Fibroblast of villous mesenchyme (primary cell): ENCODE measurements at regions not wholly inside any gene's neighbourhood (a gene's known extent, or its start where the extent isn't known, plus 50 kb on each side); places are given as distances from the start of the nearest gene placed in this dataset.

Source experiments
- DNase-seq: peaks from one replicate; pipeline ENCODE4 v3.0.0-alpha.2; 2010; ENCODE audit warnings: low read depth
- H3K4me3 ChIP-seq: 2 replicates; pipeline ENCODE4 v1.5.1; 2011; ENCODE audit warnings: low read depth, mild to moderate bottlenecking, low read length
- TF ChIP-seq, protein P1 (sequence below): IDR thresholded peaks from 2 replicates; pipeline ENCODE4 v1.5.1; 2012; ENCODE audit warnings: low read depth, mild to moderate bottlenecking, low read length; ENCODE audit not compliant: insufficient read depth

- no peak for DNase-seq
- TF ChIP-seq, protein P1, sequence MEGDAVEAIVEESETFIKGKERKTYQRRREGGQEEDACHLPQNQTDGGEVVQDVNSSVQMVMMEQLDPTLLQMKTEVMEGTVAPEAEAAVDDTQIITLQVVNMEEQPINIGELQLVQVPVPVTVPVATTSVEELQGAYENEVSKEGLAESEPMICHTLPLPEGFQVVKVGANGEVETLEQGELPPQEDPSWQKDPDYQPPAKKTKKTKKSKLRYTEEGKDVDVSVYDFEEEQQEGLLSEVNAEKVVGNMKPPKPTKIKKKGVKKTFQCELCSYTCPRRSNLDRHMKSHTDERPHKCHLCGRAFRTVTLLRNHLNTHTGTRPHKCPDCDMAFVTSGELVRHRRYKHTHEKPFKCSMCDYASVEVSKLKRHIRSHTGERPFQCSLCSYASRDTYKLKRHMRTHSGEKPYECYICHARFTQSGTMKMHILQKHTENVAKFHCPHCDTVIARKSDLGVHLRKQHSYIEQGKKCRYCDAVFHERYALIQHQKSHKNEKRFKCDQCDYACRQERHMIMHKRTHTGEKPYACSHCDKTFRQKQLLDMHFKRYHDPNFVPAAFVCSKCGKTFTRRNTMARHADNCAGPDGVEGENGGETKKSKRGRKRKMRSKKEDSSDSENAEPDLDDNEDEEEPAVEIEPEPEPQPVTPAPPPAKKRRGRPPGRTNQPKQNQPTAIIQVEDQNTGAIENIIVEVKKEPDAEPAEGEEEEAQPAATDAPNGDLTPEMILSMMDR, result no peak
- no peak overlapping the region for H3K4me3 ChIP-seq
Observed at GRCh38 chr3:22523925-22524324, 679.2 kb upstream of the UBE2E2 start.

GRCh38 chr3:22526266-22526837 lies 676.8 kb upstream of the UBE2E2 start:
- H3K4me3 ChIP-seq, result no peak overlapping the region
- TF ChIP-seq, protein P1, result no peak
- no peak for DNase-seq

DNA sequence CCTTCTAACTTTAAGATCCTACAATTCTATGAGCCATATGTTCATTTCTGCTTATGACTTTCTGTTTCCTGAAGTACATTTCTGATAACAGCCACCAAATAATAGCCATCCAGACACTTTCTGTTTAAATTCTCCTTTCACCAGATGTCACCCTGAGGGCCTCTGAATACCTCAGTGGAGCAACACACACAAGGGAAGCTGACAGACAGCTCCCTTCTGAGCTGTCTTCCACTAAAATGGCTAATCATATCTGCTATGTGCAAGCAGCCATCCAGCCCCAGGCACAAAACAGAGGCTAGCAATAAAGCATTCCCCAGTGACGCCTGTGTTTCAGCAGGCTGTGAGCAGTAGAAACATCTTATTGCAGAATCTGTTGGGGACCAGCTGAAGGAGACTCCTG lies 666.6 kb upstream of the UBE2E2 start:
- TF ChIP-seq, protein P1, result no peak
- DNase-seq, result no peak
- no peak overlapping the region for H3K4me3 ChIP-seq

GRCh38 chr3:22537560-22537959 lies 665.6 kb upstream of the UBE2E2 start:
- TF ChIP-seq, protein P1, result no peak
- no peak overlapping the region for H3K4me3 ChIP-seq
- DNase-seq, result no peak

DNA sequence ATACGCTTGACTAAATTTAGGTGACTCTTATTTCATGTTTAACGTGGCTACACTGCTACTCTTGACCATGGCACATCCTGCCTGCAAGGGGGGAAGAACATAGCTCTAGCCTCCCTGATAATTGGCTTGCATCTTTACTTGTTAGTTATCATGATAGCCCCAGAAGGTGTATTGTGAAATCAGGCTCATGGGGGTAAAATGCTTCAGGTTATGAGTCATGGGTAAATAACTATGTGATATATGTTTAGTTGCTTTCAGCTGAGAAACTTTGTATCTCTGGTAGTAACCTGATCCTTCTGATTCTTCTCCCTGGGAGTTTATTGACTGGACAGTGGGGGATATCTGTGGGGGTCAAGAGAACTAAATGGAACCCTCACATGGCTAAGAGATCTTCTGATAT lies 660.8 kb upstream of the UBE2E2 start:
- TF ChIP-seq, protein P1, result no peak
- no peak overlapping the region for H3K4me3 ChIP-seq
- DNase-seq, result no peak

- TF ChIP-seq, protein P1, result no peak
- no peak for DNase-seq
- H3K4me3 ChIP-seq, result no peak overlapping the region
Observed at GRCh38 chr3:22555753-22556435, 647.2 kb upstream of the UBE2E2 start.
